Karpas-422 (cell line): ENCODE measurements at regions not wholly inside any gene's neighbourhood (a gene's known extent, or its start where the extent isn't known, plus 50 kb on each side); places are given as distances from the start of the nearest gene placed in this dataset.

ENCODE experiments used
- DNase-seq: peaks from one replicate; pipeline ENCODE4 v3.0.0-alpha.2; 2015
- H2AFZ ChIP-seq: fragments of 200-600 bp; sonication (generic); 2 replicates; pipeline ENCODE4 v1.6.1; 2014; ENCODE audit warnings: antibody characterized with exemption, low read length, mixed read lengths
- H3K27ac ChIP-seq: fragments of 200-600 bp; sonication (generic); 2 replicates; pipeline ENCODE4 v1.5.1; 2014; ENCODE audit warnings: mild to moderate bottlenecking, low read length, moderate library complexity
- H3K27me3 ChIP-seq: fragments of 200-600 bp; sonication (generic); 2 replicates; pipeline ENCODE4 v1.6.1; 2014; ENCODE audit warnings: low read length, mixed read lengths
- H3K36me3 ChIP-seq: fragments of 200-600 bp; sonication (generic); 2 replicates; pipeline ENCODE4 v1.6.1; 2014; ENCODE audit warnings: low read length, mixed read lengths; ENCODE audit not compliant: insufficient read depth
- H3K4me1 ChIP-seq: fragments of 200-600 bp; sonication (generic); 2 replicates; pipeline ENCODE4 v1.6.1; 2014; ENCODE audit warnings: mild to moderate bottlenecking, low read length, mixed read lengths
- H3K4me2 ChIP-seq: fragments of 200-600 bp; sonication (generic); 2 replicates; pipeline ENCODE4 v1.6.1; 2014; ENCODE audit warnings: low read length, low read depth, mild to moderate bottlenecking; ENCODE audit not compliant: poor library complexity, severe bottlenecking
- H3K4me3 ChIP-seq: fragments of 200-600 bp; sonication (generic); 2 replicates; pipeline ENCODE4 v1.5.1; 2014; ENCODE audit warnings: mild to moderate bottlenecking, antibody characterized with exemption, low read length, mixed read lengths
- H3K79me2 ChIP-seq: fragments of 200-600 bp; sonication (generic); 2 replicates; pipeline ENCODE4 v1.6.1; 2014; ENCODE audit warnings: mild to moderate bottlenecking, low read length, mixed read lengths
- H3K9ac ChIP-seq: fragments of 200-600 bp; sonication (generic); 2 replicates; pipeline ENCODE4 v1.6.0; 2014; ENCODE audit warnings: low read length
- H3K9me2 ChIP-seq: fragments of 200-600 bp; sonication (generic), shearing (Covaris generic); replicated peaks from 2 replicates; pipeline ENCODE4 v1.6.0; 2014; ENCODE audit warnings: mild to moderate bottlenecking, low read length, moderate library complexity; ENCODE audit not compliant: insufficient read depth
- H3K9me3 ChIP-seq: fragments of 300-700, 200-600 bp; sonication (generic); 2 replicates; pipeline ENCODE4 v1.6.1; 2014; ENCODE audit warnings: low read length, mixed read lengths
- H4K20me1 ChIP-seq: fragments of 200-600 bp; sonication (generic); 2 replicates; pipeline ENCODE4 v1.6.1; 2014; ENCODE audit warnings: mild to moderate bottlenecking, antibody characterized with exemption, low read length, low read depth; ENCODE audit not compliant: insufficient read depth

DNA sequence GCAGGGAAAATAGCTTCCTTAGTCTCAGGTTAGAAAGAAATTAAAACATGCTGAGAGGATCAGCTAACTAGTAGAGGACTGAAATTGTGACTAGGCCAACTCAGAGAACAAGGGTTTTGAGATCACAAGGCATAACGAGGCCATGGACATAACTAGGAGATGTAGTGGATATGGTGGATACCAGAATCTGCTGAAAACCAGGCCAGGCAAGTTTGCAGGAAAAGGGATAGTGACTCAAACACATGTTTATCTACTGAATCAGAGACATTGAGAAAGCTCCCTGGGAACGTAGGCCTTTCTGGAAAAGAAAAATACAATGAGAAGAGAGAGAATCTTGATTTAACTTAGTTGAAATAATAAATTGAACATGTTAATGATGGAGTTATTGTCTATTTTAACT is 326.5 kb upstream of the GBE1 start:
- Histone ChIP-seq H3K9me3 (no peaks in the 10 kb centered on the region), H3K9ac (no peak overlapping the region), H3K9me2 (no peaks in the 10 kb centered on the region), H3K27ac (no peak overlapping the region), H3K36me3 (no peaks in the 10 kb centered on the region), H3K4me3 (no peak overlapping the region), H3K4me2 (no peak overlapping the region), H2AFZ (no peak overlapping the region), H4K20me1 (no peaks in the 10 kb centered on the region), H3K4me1 (no peaks in the 10 kb centered on the region), H3K79me2 (no peaks in the 10 kb centered on the region), H3K27me3 (no peaks in the 10 kb centered on the region)
- DNase-seq, result no peak

DNA sequence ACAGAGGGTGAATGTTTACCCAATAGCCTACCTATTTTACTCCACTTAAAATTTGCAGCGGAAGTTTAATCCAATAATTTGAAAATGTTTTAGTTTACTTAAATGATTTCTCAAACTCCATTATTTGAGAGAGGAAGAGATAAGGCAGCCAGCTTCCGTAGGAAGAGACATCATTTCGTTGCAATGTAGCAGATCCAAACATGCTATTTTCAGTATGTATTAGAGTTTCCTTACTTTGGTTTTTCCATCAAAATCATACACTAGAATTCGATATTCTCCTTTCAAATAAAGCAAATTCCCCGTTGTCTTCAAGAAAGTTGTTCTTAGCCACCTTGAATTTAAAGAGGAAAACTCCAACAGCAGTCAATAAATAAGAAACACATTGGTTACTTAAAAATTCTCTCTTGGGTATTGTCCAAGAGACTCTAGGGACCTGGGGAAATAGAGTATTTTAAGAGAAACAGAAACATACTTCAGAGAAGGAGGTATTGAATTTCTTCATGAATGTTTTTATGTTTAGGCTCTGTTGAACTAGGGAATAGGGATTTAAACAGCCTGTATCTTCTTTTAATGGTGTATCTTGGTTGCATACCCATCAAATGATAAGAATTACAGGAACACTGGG is 324.5 kb upstream of the GBE1 start:
- H3K9ac ChIP-seq, result no peak overlapping the region
- no peak overlapping the region for H3K4me2 ChIP-seq

GRCh38 chr3:82085356-82085755 is 323.9 kb upstream of the GBE1 start:
- Histone ChIP-seq H3K79me2 (no peaks in the 10 kb centered on the region), H2AFZ (no peak overlapping the region), H3K9ac (no peak overlapping the region), H4K20me1 (no peaks in the 10 kb centered on the region), H3K36me3 (no peaks in the 10 kb centered on the region), H3K4me3 (no peak overlapping the region), H3K4me1 (no peaks in the 10 kb centered on the region), H3K27ac (no peak overlapping the region), H3K27me3 (no peaks in the 10 kb centered on the region), H3K9me3 (no peaks in the 10 kb centered on the region), H3K4me2 (no peak overlapping the region), H3K9me2 (no peaks in the 10 kb centered on the region)
- DNase-seq, result no peak

More for the DNA sequence above, 324.5 kb upstream of the GBE1 start:
- DNase-seq, result no peak
- Histone ChIP-seq H3K4me3 (no peak overlapping the region), H3K4me1 (no peaks in the 10 kb centered on the region), H3K36me3 (no peaks in the 10 kb centered on the region), H3K9me3 (no peaks in the 10 kb centered on the region), H4K20me1 (no peaks in the 10 kb centered on the region), H3K79me2 (no peaks in the 10 kb centered on the region), H3K9me2 (no peaks in the 10 kb centered on the region), H3K27me3 (no peaks in the 10 kb centered on the region), H3K27ac (no peak overlapping the region), H2AFZ (no peak overlapping the region)

DNA sequence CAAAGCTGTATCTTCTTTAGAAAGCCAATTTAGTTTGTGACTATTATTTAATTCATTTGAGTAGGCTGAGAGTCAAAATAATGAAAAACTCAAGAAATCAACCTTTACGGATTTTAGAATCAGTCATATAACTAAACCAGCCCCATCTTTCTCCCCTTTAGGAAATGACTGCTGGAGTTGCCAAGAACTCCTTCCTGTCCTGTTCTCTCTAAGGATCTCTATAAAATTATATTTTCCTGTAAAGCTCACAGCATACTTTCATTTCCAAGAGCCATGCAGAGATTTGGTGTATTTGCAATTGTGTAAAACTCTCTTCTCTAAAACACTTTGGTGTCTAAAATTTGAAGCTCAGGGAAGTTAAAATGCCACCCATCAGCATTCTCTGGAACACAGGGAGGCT is 323.4 kb upstream of the GBE1 start:
- H3K4me2 ChIP-seq, result no peak overlapping the region
- H2AFZ ChIP-seq, result no peak overlapping the region
- no peak for DNase-seq
- no peaks in the 10 kb centered on the region for H3K27me3 ChIP-seq
- no peaks in the 10 kb centered on the region for H3K9me3 ChIP-seq
- no peaks in the 10 kb centered on the region for H3K9me2 ChIP-seq
- H3K36me3 ChIP-seq, result no peaks in the 10 kb centered on the region
- no peaks in the 10 kb centered on the region for H3K4me1 ChIP-seq
- no peaks in the 10 kb centered on the region for H4K20me1 ChIP-seq
- H3K9ac ChIP-seq, result no peak overlapping the region
- H3K79me2 ChIP-seq, result no peaks in the 10 kb centered on the region
- no peak overlapping the region for H3K27ac ChIP-seq
- no peak overlapping the region for H3K4me3 ChIP-seq

DNA sequence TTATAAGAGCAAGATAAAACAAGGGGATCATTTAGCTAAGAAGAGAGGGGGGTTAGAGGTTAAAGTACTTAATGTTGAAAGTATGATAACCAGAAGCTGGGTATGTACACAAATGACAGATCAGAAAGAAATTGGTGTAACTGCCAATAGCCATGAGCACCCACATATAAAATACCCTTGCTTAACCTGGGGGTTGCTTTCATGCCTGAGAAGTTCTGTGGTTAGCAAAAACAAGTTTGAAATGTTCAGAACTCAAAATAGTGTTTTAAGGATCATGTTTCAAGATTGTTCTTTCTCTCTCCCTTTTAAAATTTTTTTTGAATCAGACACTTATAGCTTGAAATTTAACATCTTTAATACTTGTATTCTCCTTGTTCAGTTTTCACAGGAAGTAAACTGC is 321.4 kb upstream of the GBE1 start:
- no peaks in the 10 kb centered on the region for H3K9me3 ChIP-seq
- no peaks in the 10 kb centered on the region for H3K36me3 ChIP-seq
- no peak overlapping the region for H3K4me3 ChIP-seq
- H3K79me2 ChIP-seq, result no peaks in the 10 kb centered on the region
- no peak overlapping the region for H3K4me2 ChIP-seq
- no peaks in the 10 kb centered on the region for H4K20me1 ChIP-seq
- no peak for DNase-seq
- H3K4me1 ChIP-seq, result no peaks in the 10 kb centered on the region
- no peak overlapping the region for H3K9ac ChIP-seq
- H2AFZ ChIP-seq, result no peak overlapping the region
- no peak overlapping the region for H3K27ac ChIP-seq
- no peaks in the 10 kb centered on the region for H3K27me3 ChIP-seq
- no peaks in the 10 kb centered on the region for H3K9me2 ChIP-seq

DNA sequence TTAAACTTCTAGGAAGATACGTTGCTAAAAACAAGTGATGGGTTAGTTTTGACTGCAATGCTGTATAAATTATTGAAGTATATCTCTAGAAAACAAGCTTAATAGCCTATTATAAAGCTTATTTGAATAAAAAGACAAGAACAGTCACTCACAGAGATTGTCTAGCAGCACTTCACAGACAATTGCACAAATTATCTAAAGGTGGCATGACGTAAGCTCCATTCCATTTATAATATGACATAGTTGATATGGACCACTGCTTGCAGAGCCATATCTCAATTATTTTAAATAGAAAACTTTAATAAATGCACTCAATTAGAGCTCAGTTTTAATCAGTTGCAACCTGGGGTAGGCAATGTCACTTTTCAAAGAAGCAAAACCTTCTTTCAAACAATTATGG is 319.9 kb upstream of the GBE1 start:
- H3K27me3 ChIP-seq, result no peaks in the 10 kb centered on the region
- H2AFZ ChIP-seq, result no peak overlapping the region
- H3K36me3 ChIP-seq, result no peaks in the 10 kb centered on the region
- no peaks in the 10 kb centered on the region for H3K4me1 ChIP-seq
- H3K79me2 ChIP-seq, result no peaks in the 10 kb centered on the region
- H3K9me2 ChIP-seq, result no peaks in the 10 kb centered on the region
- H3K9me3 ChIP-seq, result no peaks in the 10 kb centered on the region
- no peak overlapping the region for H3K9ac ChIP-seq
- no peak overlapping the region for H3K27ac ChIP-seq
- no peak overlapping the region for H3K4me2 ChIP-seq
- no peak for DNase-seq
- H3K4me3 ChIP-seq, result no peak overlapping the region
- no peaks in the 10 kb centered on the region for H4K20me1 ChIP-seq

DNA sequence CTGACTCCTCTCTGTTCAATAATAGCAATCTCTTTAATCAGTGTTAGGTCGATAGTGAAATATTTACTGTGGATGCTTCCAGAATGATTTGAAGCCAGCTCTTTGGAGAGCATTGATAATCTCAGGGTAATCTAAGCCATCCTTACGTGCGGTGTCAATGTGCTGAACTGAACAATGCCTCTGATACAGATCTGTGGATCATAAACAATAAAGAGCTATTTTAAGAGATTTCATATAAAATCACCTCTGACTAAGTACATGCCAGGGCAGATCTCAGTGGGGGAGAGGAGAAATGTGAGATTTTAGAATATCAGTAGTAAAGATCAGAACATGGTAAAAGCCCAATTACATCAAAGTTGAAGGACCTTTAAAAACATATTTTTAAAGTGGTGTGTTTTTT is 319.3 kb upstream of the GBE1 start:
- no peaks in the 10 kb centered on the region for H3K27me3 ChIP-seq
- H3K4me3 ChIP-seq, result no peak overlapping the region
- no peaks in the 10 kb centered on the region for H3K36me3 ChIP-seq
- H3K9me2 ChIP-seq, result no peaks in the 10 kb centered on the region
- H4K20me1 ChIP-seq, result no peaks in the 10 kb centered on the region
- H3K79me2 ChIP-seq, result no peaks in the 10 kb centered on the region
- no peaks in the 10 kb centered on the region for H3K9me3 ChIP-seq
- H3K9ac ChIP-seq, result no peak overlapping the region
- no peak for DNase-seq
- no peak overlapping the region for H3K27ac ChIP-seq
- H3K4me2 ChIP-seq, result no peak overlapping the region
- no peaks in the 10 kb centered on the region for H3K4me1 ChIP-seq
- no peak overlapping the region for H2AFZ ChIP-seq

DNA sequence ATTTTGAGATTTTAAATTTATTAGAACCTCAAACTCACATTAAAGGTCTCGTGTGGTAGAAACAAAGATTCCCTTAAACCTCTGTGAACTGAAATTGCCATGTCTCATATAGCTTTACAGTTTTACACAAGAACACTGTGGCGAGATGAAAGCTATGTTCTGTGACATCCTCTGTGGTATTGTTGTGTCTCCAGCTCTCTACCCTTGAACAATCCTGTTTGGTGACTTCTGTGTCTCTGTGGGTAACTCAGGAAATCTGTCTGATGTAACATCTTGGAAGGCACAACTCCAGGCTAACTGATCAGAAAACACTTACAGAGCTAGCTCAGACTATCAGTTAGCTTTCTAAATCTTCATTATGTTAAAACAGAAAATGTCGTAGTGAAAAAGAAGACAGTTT is 318.8 kb upstream of the GBE1 start:
- H3K4me3 ChIP-seq, result no peak overlapping the region
- no peaks in the 10 kb centered on the region for H3K9me2 ChIP-seq
- no peaks in the 10 kb centered on the region for H3K4me1 ChIP-seq
- H3K9ac ChIP-seq, result no peak overlapping the region
- H3K27me3 ChIP-seq, result no peaks in the 10 kb centered on the region
- no peak for DNase-seq
- no peaks in the 10 kb centered on the region for H4K20me1 ChIP-seq
- no peak overlapping the region for H3K27ac ChIP-seq
- no peaks in the 10 kb centered on the region for H3K79me2 ChIP-seq
- no peak overlapping the region for H2AFZ ChIP-seq
- no peaks in the 10 kb centered on the region for H3K9me3 ChIP-seq
- H3K4me2 ChIP-seq, result no peak overlapping the region
- no peaks in the 10 kb centered on the region for H3K36me3 ChIP-seq
